RWPE1 (cell line): ENCODE measurements at regions not wholly inside any gene's neighbourhood (a gene's known extent, or its start where the extent isn't known, plus 50 kb on each side); places are given as distances from the start of the nearest gene placed in this dataset.

Experiments
- CTCF ChIA-PET: fragments of 350-600 bp; sonication (Branson Sonifier 250); formaldehyde crosslinking; extraction: SDS; loops from one replicate; lab custom pipeline; 2021; lab: Yijun Ruan, JAX
- POLR2A ChIA-PET: fragments of 400-600 bp; formaldehyde crosslinking; extraction: SDS; loops from one replicate; lab custom pipeline; 2020; ENCODE audit warnings: antibody characterized with exemption; ENCODE audit not compliant: low non-redundant PET; lab: Yijun Ruan, JAX
- DNase-seq: peaks from one replicate; pipeline ENCODE4 v3.0.0; 2012; ENCODE audit warnings: low spot score
- H3K27ac ChIP-seq: fragments of 450-650 bp; 2 replicates; pipeline ENCODE4 v1.5.1; 2017
- CTCF ChIP-seq: fragments of 450-650 bp; conservative IDR thresholded peaks from 2 replicates; pipeline ENCODE4 v1.5.1; 2017; ENCODE audit warnings: low read depth, mild to moderate bottlenecking

DNA sequence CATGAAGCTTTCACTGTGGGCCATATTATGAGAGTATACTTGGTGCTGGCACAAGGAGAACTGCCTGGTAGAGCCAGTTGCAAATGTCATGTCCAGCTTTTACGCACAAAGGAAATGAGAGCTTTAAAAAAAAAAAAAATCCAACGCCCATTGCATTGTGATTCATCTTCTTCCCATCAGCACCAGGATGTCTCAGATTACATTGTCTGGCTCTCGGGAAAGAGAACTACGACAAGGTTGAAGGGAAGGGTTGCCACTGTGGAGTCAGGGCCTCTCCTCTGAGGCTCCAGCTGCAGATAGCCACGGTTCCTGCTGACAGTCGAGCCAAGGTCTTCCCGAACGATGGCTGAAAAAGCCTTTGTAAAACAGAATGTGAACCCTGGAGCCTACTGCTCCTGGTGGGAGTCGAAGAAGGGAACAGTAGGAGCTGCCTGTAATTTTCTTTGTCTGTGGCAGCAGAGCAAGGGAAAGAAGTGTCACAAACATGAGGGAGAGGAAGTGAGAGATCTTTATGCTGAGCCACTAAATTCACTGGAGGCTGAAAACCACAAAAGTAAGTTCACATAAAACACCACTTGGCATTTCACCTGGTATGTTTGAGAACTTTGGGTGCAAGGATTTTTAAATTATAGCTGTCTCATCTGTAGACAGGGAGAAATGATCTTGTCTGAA is 704.7 kb downstream of the DIAPH3 start:
- TF ChIP-seq CTCF: no peak
- H3K27ac ChIP-seq: no peak overlapping the region
- ChIA-PET POLR2A (no interaction called here), CTCF (no interaction called here)
- peak; percentile 26 for DNase-seq

- POLR2A ChIA-PET: no interaction called here
- CTCF ChIA-PET: no interaction called here
- TF ChIP-seq CTCF: no peak
- no peak overlapping the region for H3K27ac ChIP-seq
- no peak for DNase-seq
Measured at GRCh38 chr13:59459972-59460371, 703.8 kb downstream of the DIAPH3 start.

DNA sequence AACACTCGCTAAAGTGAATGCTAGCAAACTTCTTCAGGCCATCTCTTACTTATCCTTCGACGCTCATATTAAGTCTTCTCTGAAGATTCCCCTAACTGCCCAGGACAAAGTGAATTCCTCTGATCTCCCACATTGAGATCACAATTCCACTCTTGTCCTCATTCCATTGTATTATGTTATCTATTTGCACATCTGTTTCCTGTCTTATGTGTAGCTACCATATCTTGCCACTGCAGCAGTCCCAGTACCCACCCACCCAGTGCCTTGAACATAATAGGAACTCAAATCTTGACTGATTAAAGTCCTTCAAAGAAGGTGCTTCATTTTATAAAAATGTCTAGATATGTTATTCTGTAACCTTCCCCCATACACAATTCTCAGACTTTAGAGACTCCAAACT is 702.3 kb downstream of the DIAPH3 start:
- CTCF ChIA-PET: no interaction called here
- no peak overlapping the region for H3K27ac ChIP-seq
- no peak for TF ChIP-seq CTCF
- no peak for DNase-seq
- POLR2A ChIA-PET: no interaction called here

- CTCF ChIA-PET: no interaction called here
- H3K27ac ChIP-seq: no peak overlapping the region
- POLR2A ChIA-PET: no interaction called here
- TF ChIP-seq CTCF: no peak
- no peak for DNase-seq
Measured at GRCh38 chr13:59463023-59463422, 700.7 kb downstream of the DIAPH3 start.

DNA sequence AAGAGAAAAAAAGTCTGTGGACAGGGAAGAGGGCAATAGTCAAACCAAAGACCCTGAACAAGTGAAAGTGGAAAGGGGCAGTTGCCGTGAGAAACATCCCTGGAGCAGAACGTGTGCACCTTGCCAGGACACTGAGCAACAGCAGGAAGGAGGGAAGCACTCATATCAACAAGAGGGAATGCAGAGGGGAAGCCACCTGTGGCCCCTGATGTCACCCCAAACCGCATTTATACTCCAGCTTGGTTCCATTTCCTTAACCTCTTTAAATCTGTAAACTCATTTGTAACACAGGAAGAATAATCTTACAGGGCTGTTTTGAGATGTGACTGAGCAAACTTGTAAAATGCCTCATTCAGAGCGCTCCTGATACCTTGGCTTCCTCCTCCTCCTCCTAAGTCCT is 698.8 kb downstream of the DIAPH3 start:
- CTCF ChIA-PET: no interaction called here
- no peak overlapping the region for H3K27ac ChIP-seq
- no peak for DNase-seq
- POLR2A ChIA-PET: no interaction called here
- TF ChIP-seq CTCF: no peak

DNA sequence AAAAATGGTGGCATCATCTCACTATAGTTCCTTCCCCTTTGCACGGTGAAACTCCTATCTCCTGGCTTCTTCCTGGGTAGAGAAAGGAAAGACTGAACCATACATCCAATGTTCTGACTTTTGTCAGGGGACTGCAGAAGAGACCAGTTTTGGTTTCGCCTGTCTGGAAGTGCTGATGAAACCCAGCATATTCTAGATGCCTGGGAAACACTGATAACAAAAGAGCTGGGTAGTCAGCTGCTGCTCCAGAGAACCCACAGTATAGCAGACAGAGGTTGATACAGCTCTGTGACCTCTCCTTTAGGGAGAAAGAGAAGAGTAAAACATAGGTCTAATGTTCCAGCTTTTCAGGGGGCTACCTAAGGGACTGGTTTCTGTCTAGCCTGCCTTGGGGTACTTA is 695.3 kb downstream of the DIAPH3 start:
- DNase-seq: no peak
- POLR2A ChIA-PET: no interaction called here
- no peak overlapping the region for H3K27ac ChIP-seq
- no peak for TF ChIP-seq CTCF
- CTCF ChIA-PET: no interaction called here
